ENCODE measurements at regions not wholly inside any gene's neighbourhood (a gene's known extent, or its start where the extent isn't known, plus 50 kb on each side); places are given as distances from the start of the nearest gene placed in this dataset.
A peak's percentile ranks its signal among the peaks of the same experiment; 100 is the strongest.

- DNase-seq (ENCODE audit: insufficient read length, low spot score) (no peak), FAIRE-seq (no peak)
These were observed 689.6 kb downstream of the TSN start for GRCh38 chr2:122445003-122445402.

GRCh38 chr2:122446761-122447160 is 691.3 kb downstream of the TSN start:
- no peak for FAIRE-seq
- no peak for DNase-seq (ENCODE audit: insufficient read length, low spot score)

- DNase-seq (ENCODE audit: insufficient read length, low spot score), result no peak
- FAIRE-seq, result no peak
These were observed 691.8 kb downstream of the TSN start for GRCh38 chr2:122447237-122447636.

GRCh38 chr2:122451040-122451439 is 695.6 kb downstream of the TSN start:
- DNase-seq (ENCODE audit: insufficient read length, low spot score) (no peak), FAIRE-seq (peak; percentile 14)

GRCh38 chr2:122451697-122452096 is 696.2 kb downstream of the TSN start:
- FAIRE-seq, result no peak
- DNase-seq (ENCODE audit: insufficient read length, low spot score), result no peak

- no peak for FAIRE-seq
- DNase-seq (ENCODE audit: insufficient read length, low spot score), result no peak
These were observed 713.7 kb downstream of the TSN start for GRCh38 chr2:122469147-122469546.

GRCh38 chr2:122471753-122472152 is 716.3 kb downstream of the TSN start:
- DNase-seq (ENCODE audit: insufficient read length, low spot score) (no peak), FAIRE-seq (no peak)

GRCh38 chr2:122478117-122478516 is 722.7 kb downstream of the TSN start:
- FAIRE-seq (no peak), DNase-seq (ENCODE audit: insufficient read length, low spot score) (no peak)

GRCh38 chr2:122478771-122479170 is 723.3 kb downstream of the TSN start:
- FAIRE-seq (no peak), DNase-seq (ENCODE audit: insufficient read length, low spot score) (no peak)

GRCh38 chr2:122480501-122481243 is 725.2 kb downstream of the TSN start:
- DNase-seq (ENCODE audit: insufficient read length, low spot score), result no peak
- FAIRE-seq, result no peak

- FAIRE-seq (no peak), DNase-seq (ENCODE audit: insufficient read length, low spot score) (no peak)
These were observed 725.8 kb downstream of the TSN start for GRCh38 chr2:122481244-122481622.

GRCh38 chr2:122481717-122482116 is 726.3 kb downstream of the TSN start:
- DNase-seq (ENCODE audit: insufficient read length, low spot score) (no peak), FAIRE-seq (no peak)

- DNase-seq (ENCODE audit: insufficient read length, low spot score) (no peak), FAIRE-seq (no peak)
These were observed 730.6 kb downstream of the TSN start for GRCh38 chr2:122486086-122486485.

GRCh38 chr2:122486705-122487415 is 731.4 kb downstream of the TSN start:
- no peak for DNase-seq (ENCODE audit: insufficient read length, low spot score)
- no peak for FAIRE-seq

GRCh38 chr2:122491011-122491410 is 735.6 kb downstream of the TSN start:
- DNase-seq (ENCODE audit: insufficient read length, low spot score), result no peak
- no peak for FAIRE-seq

GRCh38 chr2:122500316-122501105 is 745.1 kb downstream of the TSN start:
- DNase-seq (ENCODE audit: insufficient read length, low spot score) (no peak), FAIRE-seq (no peak)

GRCh38 chr2:122506620-122507019 is 751.2 kb downstream of the TSN start:
- DNase-seq (ENCODE audit: insufficient read length, low spot score), result no peak
- FAIRE-seq, result no peak

GRCh38 chr2:122507261-122507660 is 751.8 kb downstream of the TSN start:
- FAIRE-seq, result no peak
- DNase-seq (ENCODE audit: insufficient read length, low spot score), result no peak

GRCh38 chr2:122512091-122512490 is 756.6 kb downstream of the TSN start:
- DNase-seq (ENCODE audit: insufficient read length, low spot score), result no peak

GRCh38 chr2:122514451-122514996 is 759.1 kb downstream of the TSN start:
- DNase-seq (ENCODE audit: insufficient read length, low spot score) (no peak), FAIRE-seq (no peak)

More at GRCh38 chr2:122512091-122512490, 756.6 kb downstream of the TSN start:
- FAIRE-seq, result no peak

- DNase-seq (ENCODE audit: insufficient read length, low spot score), result no peak
- FAIRE-seq, result no peak
These were observed 760.4 kb downstream of the TSN start for GRCh38 chr2:122515731-122516290.
